Activated T-helper 2 cell treated with anti-CD3 and anti-CD28 coated beads, Interferon-gamma antibody, Interleukin-2, Interleukin-4, amounts not matched to agents 10 μg/mL and 5 μg/mL and 100 μg/mL, durations not matched to agents 14 hours and 24 hours and 36 hours (primary cell): ENCODE measurements at regions not wholly inside any gene's neighbourhood (a gene's known extent, or its start where the extent isn't known, plus 50 kb on each side); places are given as distances from the start of the nearest gene placed in this dataset.
"Not testable (repeated sequence)": the region's sequence is repeated elsewhere in the genome, so short reads cannot be mapped to it uniquely, and the experiment has no call there.

Source experiments
- DNase-seq: peaks from one replicate; pipeline ENCODE4 v3.0.0; 2021; ENCODE audit warnings: low spot score
- H3K27ac Mint-ChIP-seq: one replicate; pipeline ENCODE4 v1.8.0; 2021; ENCODE audit warnings: mixed read lengths
- H3K27me3 Mint-ChIP-seq: one replicate; pipeline ENCODE4 v1.8.0; 2021; ENCODE audit warnings: low read depth, mixed read lengths
- H3K36me3 Mint-ChIP-seq: one replicate; pipeline ENCODE4 v1.8.0; 2021; ENCODE audit warnings: low read depth, mixed read lengths
- H3K4me1 Mint-ChIP-seq: one replicate; pipeline ENCODE4 v1.8.0; 2021; ENCODE audit warnings: low read depth, mixed read lengths
- H3K4me3 Mint-ChIP-seq: one replicate; pipeline ENCODE4 v1.8.0; 2021; ENCODE audit warnings: low read depth, mild to moderate bottlenecking, moderate library complexity, mixed read lengths
- H3K9me3 Mint-ChIP-seq: one replicate; pipeline ENCODE4 v1.8.0; 2021; ENCODE audit warnings: mixed read lengths
- intact Hi-C: fragments of 100-400 bp; cut with micrococcal nuclease; formaldehyde crosslinking; loops from one replicate; pipeline ENCODE4 v1.15.1; 2023

DNA sequence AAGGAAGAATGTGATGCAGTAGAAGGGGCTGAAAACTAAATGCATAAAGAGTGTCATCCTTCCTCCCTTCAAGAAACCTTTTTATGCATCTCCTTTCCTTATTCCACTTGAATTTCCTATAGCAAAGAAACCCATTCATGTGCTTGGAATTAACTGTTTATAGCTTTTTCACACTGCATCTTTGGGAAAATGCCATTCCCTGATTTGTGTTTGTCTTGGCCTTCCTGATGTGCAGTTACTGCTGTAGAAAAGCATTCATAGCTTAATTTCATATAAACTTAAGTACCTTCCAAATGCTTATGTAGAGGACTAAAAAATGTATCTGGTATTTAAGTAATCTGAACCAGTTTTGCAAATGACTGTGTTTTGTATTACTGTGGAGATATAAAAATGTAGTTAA lies 61.8 kb downstream of the SDR9C7 start:
- intact Hi-C loops, result no loop called here
- Mint-ChIP-seq H3K27ac (no peak overlapping the region), H3K27me3 (no peaks in the 10 kb centered on the region), H3K4me3 (no peak overlapping the region), H3K36me3 (no peaks in the 10 kb centered on the region), H3K4me1 (no peaks in the 10 kb centered on the region), H3K9me3 (peaks cover 17% of the 10 kb centered on the region)
- DNase-seq, result no peak

DNA sequence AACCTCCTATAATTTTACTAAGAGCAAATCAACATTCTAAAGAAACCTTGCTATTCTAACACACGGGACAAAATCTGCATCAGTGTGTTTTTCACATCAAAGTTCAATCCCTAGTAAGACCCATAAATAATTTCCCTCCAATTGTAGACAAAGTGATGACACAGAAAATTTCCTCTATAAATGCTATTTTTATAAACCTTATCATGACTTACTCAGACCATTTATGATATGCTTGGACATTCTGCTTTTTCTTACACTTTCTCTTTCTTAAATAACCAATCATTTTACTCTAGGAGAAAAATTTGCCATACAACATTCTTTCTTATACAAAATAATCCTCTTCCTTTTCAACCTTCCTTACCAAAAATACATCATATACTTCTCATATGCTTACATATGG lies 67.0 kb downstream of the SDR9C7 start:
- H3K4me3 Mint-ChIP-seq, result no peak overlapping the region
- no peaks in the 10 kb centered on the region for H3K4me1 Mint-ChIP-seq
- intact Hi-C loops, result no loop called here
- H3K36me3 Mint-ChIP-seq, result peaks cover 6% of the 10 kb centered on the region
- no peak overlapping the region for H3K27ac Mint-ChIP-seq
- peaks cover 58% of the 10 kb centered on the region for H3K9me3 Mint-ChIP-seq
- DNase-seq, result no peak
- no peaks in the 10 kb centered on the region for H3K27me3 Mint-ChIP-seq

DNA sequence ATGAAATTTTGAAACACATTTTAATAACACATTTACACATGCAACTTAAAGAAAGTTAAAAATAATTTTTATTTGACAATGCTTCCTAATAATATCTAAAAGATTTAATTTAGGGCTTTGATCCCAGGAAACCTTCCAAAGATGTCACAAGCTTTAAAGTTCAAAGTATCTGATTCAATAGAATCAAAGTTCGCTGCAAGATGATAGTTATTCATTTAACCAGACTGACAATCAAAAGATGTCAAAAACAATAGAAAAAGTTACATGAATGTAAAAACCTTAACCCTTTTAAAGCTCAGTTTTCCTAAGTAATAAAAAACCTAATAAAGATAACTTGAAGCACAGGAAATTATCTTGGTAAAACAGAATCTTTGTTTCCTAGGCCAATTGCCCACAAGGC lies 67.7 kb downstream of the SDR9C7 start:
- no peak for DNase-seq
- intact Hi-C loops, result no loop called here
- Mint-ChIP-seq H3K36me3 (peaks cover 6% of the 10 kb centered on the region), H3K4me3 (no peak overlapping the region), H3K27me3 (no peaks in the 10 kb centered on the region), H3K27ac (no peak overlapping the region), H3K9me3 (peaks cover 59% of the 10 kb centered on the region), H3K4me1 (no peaks in the 10 kb centered on the region)

DNA sequence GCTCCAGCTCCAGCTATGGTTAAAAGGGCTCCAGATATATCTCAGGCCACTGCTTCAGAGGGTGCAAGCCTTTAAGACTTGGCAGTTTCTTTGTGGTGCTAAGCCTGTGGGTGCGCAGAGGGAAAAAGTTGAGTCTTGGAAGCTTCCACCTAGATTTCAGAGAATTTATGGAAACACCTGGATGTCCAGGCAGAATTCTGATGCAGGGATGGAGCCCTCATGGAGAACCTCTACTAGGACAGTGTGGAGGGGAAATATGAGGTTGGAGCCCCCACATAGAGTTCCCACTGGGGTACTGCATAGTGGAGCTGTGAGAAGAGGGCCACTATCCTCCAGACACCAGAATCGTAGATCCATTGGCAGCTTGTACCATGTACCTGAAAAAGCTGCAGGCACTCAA lies 69.9 kb downstream of the SDR9C7 start:
- peaks cover 6% of the 10 kb centered on the region for H3K36me3 Mint-ChIP-seq
- no peak overlapping the region for H3K4me3 Mint-ChIP-seq
- peaks cover 55% of the 10 kb centered on the region for H3K9me3 Mint-ChIP-seq
- intact Hi-C loops, result no loop called here
- no peaks in the 10 kb centered on the region for H3K4me1 Mint-ChIP-seq
- no peak for DNase-seq
- H3K27ac Mint-ChIP-seq, result no peak overlapping the region
- no peaks in the 10 kb centered on the region for H3K27me3 Mint-ChIP-seq

DNA sequence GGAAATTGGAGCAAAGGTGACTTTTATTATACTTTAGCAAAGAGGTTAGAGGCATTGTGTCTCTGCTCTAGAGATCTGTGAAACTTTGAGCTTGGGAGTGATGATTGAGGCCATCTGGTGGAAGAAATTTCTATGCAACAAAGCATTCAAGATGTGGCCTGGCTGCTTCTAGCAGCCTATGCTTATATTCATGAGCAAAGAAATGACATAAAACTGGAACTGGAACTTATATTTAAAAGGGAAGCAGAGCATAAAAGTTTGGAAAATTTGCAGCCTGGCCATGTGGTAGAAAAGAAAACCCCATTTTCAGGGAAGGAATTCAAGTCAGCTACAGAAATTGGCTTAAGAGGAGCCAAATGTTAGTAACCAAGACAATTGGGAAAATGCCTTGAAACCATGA lies 70.4 kb downstream of the SDR9C7 start:
- peaks cover 6% of the 10 kb centered on the region for H3K36me3 Mint-ChIP-seq

DNA sequence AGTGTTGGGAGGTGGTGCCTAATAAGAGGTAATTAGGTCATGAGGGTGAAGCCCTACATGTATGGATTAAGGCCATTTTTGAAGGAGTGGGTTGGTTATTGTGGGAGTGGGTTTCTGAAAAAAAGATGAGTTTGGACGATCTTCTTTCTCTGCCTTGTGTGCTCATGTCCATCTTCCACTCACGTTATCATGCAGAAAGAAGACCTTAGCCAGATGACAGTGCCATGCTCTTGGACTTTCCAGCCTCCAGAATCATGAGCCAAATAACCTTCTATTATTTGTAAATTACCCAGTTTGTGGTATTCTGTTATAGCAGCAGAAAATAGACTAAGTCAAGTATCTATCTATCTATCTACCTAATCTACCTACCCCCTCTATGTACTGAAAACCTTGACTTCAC lies 71.9 kb downstream of the SDR9C7 start:
- no peaks in the 10 kb centered on the region for H3K27me3 Mint-ChIP-seq
- H3K27ac Mint-ChIP-seq, result no peak overlapping the region
- peaks cover 41% of the 10 kb centered on the region for H3K9me3 Mint-ChIP-seq
- no peak for DNase-seq
- peaks cover 6% of the 10 kb centered on the region for H3K36me3 Mint-ChIP-seq
- H3K4me3 Mint-ChIP-seq, result no peak overlapping the region
- no peaks in the 10 kb centered on the region for H3K4me1 Mint-ChIP-seq
- intact Hi-C loops, result no loop called here

More for the DNA sequence above, 70.4 kb downstream of the SDR9C7 start:
- intact Hi-C loops, result no loop called here
- Mint-ChIP-seq H3K27ac (no peak overlapping the region), H3K9me3 (peaks cover 53% of the 10 kb centered on the region), H3K4me1 (no peaks in the 10 kb centered on the region), H3K4me3 (no peak overlapping the region), H3K27me3 (no peaks in the 10 kb centered on the region)
- DNase-seq, result no peak

DNA sequence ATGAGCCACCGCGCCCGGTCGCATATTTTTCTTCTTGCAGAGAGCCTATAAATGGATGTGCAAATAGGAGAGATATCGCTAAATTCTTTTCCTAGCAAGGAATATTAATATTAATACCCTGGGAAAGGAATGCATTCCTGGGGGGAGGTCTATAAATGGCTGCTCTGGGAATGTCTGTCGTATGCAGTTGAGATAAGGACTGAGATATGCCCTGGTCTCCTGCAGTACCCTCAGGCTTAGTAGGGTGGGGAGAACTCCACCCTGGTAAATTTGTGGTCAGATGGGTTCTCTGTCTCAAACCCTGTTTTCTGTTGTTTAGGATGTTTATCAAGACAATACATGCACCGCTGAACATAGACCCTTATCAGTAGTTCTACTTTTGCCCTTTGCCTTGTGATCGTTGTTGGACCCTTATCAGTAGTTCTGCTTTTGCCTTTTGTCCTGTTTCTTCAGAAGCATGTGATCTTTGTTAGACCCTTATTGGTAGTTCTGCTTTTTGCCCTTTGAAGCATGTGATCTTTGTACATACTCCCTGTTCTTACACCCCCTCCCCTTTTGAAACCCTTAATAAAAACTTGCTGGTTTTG lies 80.7 kb downstream of the SDR9C7 start:
- H3K27ac Mint-ChIP-seq, H3K36me3 Mint-ChIP-seq, intact Hi-C loops: not testable (repeated sequence)

DNA sequence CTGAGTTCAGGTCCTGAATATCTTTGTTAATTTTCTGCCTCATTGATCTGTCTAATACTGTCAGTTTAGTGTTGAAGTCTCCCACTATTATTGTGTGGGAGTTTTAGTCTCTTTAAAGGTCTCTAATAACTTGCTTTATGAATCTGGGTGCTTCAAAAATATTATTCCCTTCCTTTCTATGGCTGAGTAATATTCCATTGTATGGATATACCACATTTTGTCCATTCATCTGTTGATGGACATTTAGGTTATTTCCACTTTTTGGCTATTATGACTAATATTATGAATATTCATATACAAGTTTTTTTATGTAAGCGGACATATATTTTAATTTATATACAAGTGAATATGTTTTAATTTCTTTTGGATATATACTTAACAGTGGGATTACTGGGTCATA lies 82.7 kb downstream of the SDR9C7 start:
- DNase-seq, result no peak
- Mint-ChIP-seq H3K36me3 (no peaks in the 10 kb centered on the region), H3K27ac (no peak overlapping the region), H3K4me1 (no peaks in the 10 kb centered on the region), H3K4me3 (no peak overlapping the region), H3K27me3 (peaks cover 7% of the 10 kb centered on the region), H3K9me3 (peaks cover 16% of the 10 kb centered on the region)
- intact Hi-C loops, result no loop called here

More for the DNA sequence above, 80.7 kb downstream of the SDR9C7 start:
- peaks cover 16% of the 10 kb centered on the region for H3K9me3 Mint-ChIP-seq
- H3K4me3 Mint-ChIP-seq, H3K27me3 Mint-ChIP-seq, H3K4me1 Mint-ChIP-seq, DNase-seq: not testable (repeated sequence)

GRCh38 chr12:56840922-56841321 lies 77.8 kb downstream of the HSD17B6 start:
- no peak for DNase-seq
- H3K36me3 Mint-ChIP-seq, result no peaks in the 10 kb centered on the region
- H3K27ac Mint-ChIP-seq, result no peak overlapping the region
- H3K27me3 Mint-ChIP-seq, result peaks cover 7% of the 10 kb centered on the region
- intact Hi-C loops, result no loop called here
- H3K9me3 Mint-ChIP-seq, result no peaks in the 10 kb centered on the region
- no peak overlapping the region for H3K4me3 Mint-ChIP-seq
- H3K4me1 Mint-ChIP-seq, result peaks cover 17% of the 10 kb centered on the region

GRCh38 chr12:56839915-56840325 lies 76.8 kb downstream of the HSD17B6 start:
- intact Hi-C loops, result loop anchor here (5.0 kb wide), 1 partner anchor 147 kb away; no protein-coding TSS in a partner anchor
- Mint-ChIP-seq H3K36me3 (no peaks in the 10 kb centered on the region), H3K4me3 (no peak overlapping the region), H3K4me1 (peaks cover 19% of the 10 kb centered on the region), H3K27ac (no peak overlapping the region), H3K9me3 (no peaks in the 10 kb centered on the region), H3K27me3 (peaks cover 8% of the 10 kb centered on the region)
- DNase-seq, result no peak

DNA sequence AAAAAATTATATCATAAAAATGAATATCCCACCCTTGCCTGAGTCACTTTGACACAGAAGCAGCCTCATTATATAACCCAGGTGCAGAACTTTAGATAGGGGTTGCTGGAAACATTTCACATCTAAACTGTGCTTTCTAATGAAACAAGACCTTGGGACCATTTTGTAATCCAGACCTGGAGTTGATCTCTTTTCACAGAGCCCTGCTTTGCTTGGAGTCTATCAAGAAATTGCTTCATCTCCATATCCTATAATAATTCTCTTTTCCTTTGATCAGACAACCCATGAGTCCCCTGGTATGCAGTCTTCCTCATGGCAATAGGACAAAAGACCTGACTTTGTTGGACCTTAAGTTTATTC lies 76.3 kb downstream of the HSD17B6 start:
- no peak overlapping the region for H3K27ac Mint-ChIP-seq
- no peak overlapping the region for H3K4me3 Mint-ChIP-seq
- no peaks in the 10 kb centered on the region for H3K36me3 Mint-ChIP-seq
- peaks cover 19% of the 10 kb centered on the region for H3K4me1 Mint-ChIP-seq
- H3K27me3 Mint-ChIP-seq, result peaks cover 10% of the 10 kb centered on the region
- intact Hi-C loops, result loop anchor here (5.0 kb wide), 1 partner anchor 148 kb away; no protein-coding TSS in a partner anchor
- DNase-seq, result no peak
- H3K9me3 Mint-ChIP-seq, result no peaks in the 10 kb centered on the region

GRCh38 chr12:56838621-56839488 lies 75.7 kb downstream of the HSD17B6 start:
- DNase-seq, result no peak
- Mint-ChIP-seq H3K27ac (no peak overlapping the region), H3K36me3 (no peaks in the 10 kb centered on the region), H3K27me3 (peaks cover 10% of the 10 kb centered on the region), H3K9me3 (no peaks in the 10 kb centered on the region), H3K4me1 (peaks cover 19% of the 10 kb centered on the region), H3K4me3 (no peak overlapping the region)
- intact Hi-C loops, result loop anchor here (5.0 kb wide), 1 partner anchor 148 kb away; no protein-coding TSS in a partner anchor
